ENCODE measurements at regions not wholly inside any gene's neighbourhood (a gene's known extent, or its start where the extent isn't known, plus 50 kb on each side); places are given as distances from the start of the nearest gene placed in this dataset.
A peak's percentile ranks its signal among the peaks of the same experiment; 100 is the strongest.

- no peak for TF ChIP-seq CTCF (conservative IDR thresholded peaks at IDR 0.05)
- no peaks in the 10 kb centered on the region for H3K36me3 ChIP-seq (ENCODE audit: control insufficient read depth, insufficient read depth, low read length)
- H3K27ac ChIP-seq (ENCODE audit: low read depth, low read length) = no peak overlapping the region
- peaks cover 8% of the 10 kb centered on the region for H3K4me1 Mint-ChIP-seq
- no peaks in the 10 kb centered on the region for H3K27me3 Mint-ChIP-seq (ENCODE audit: insufficient read depth)
- H3K27ac Mint-ChIP-seq = no peak overlapping the region
- H3K4me3 ChIP-seq (ENCODE audit: low read length) = no peak overlapping the region
- H3K9ac ChIP-seq (ENCODE audit: extremely low read depth, low read length, poor library complexity, severe bottlenecking) = no peak overlapping the region
- H3K36me3 Mint-ChIP-seq (ENCODE audit: low read depth) = peaks cover 9% of the 10 kb centered on the region
- no peaks in the 10 kb centered on the region for H3K9me3 ChIP-seq (ENCODE audit: control insufficient read depth, low read length)
- H3K4me1 ChIP-seq (ENCODE audit: control insufficient read depth, insufficient read depth, low read length) = no peaks in the 10 kb centered on the region
- H3K27me3 ChIP-seq (ENCODE audit: control insufficient read depth, insufficient read depth, low read length, poor library complexity, severe bottlenecking) = no peaks in the 10 kb centered on the region
- H3K9me3 Mint-ChIP-seq = peaks cover 17% of the 10 kb centered on the region
- no peak overlapping the region for H3K4me3 Mint-ChIP-seq
- no peak for DNase-seq
Observed at GRCh38 chrX:98362630-98363029, 1478.9 kb downstream of the RPA4 start.

- H3K4me1 ChIP-seq (ENCODE audit: control insufficient read depth, insufficient read depth, low read length) = no peaks in the 10 kb centered on the region
- DNase-seq = peak; percentile 70
- no peak for TF ChIP-seq CTCF (conservative IDR thresholded peaks at IDR 0.05)
- 59% methylated on average over 2 of the region's 2 CpGs; no CpG with 5 or more reads in 1 of the 2 experiments for WGBS, 2 experiments (ENCODE audit: insufficient coverage in 1 of 2, insufficient read length in 1 of 2)
- no peak overlapping the region for H3K9ac ChIP-seq (ENCODE audit: extremely low read depth, low read length, poor library complexity, severe bottlenecking)
- Mint-ChIP-seq H3K27me3 (ENCODE audit: insufficient read depth) (no peaks in the 10 kb centered on the region), H3K9me3 (peaks cover 19% of the 10 kb centered on the region), H3K36me3 (ENCODE audit: low read depth) (peaks cover 12% of the 10 kb centered on the region), H3K27ac (peak overlapping the region; percentile 49), H3K4me1 (peaks cover 23% of the 10 kb centered on the region), H3K4me3 (no peak overlapping the region)
- no peaks in the 10 kb centered on the region for H3K36me3 ChIP-seq (ENCODE audit: control insufficient read depth, insufficient read depth, low read length)
- H3K27ac ChIP-seq (ENCODE audit: low read depth, low read length) = no peak overlapping the region
- no peak overlapping the region for H3K4me3 ChIP-seq (ENCODE audit: low read length)
- no peaks in the 10 kb centered on the region for H3K9me3 ChIP-seq (ENCODE audit: control insufficient read depth, low read length)
- H3K27me3 ChIP-seq (ENCODE audit: control insufficient read depth, insufficient read depth, low read length, poor library complexity, severe bottlenecking) = no peaks in the 10 kb centered on the region
Observed at GRCh38 chrX:98371994-98372393, 1488.3 kb downstream of the RPA4 start.

- Histone ChIP-seq H3K27ac (ENCODE audit: low read depth, low read length) (no peak overlapping the region), H3K9me3 (ENCODE audit: control insufficient read depth, low read length) (peaks cover 13% of the 10 kb centered on the region), H3K4me1 (ENCODE audit: control insufficient read depth, insufficient read depth, low read length) (no peaks in the 10 kb centered on the region), H3K9ac (ENCODE audit: extremely low read depth, low read length, poor library complexity, severe bottlenecking) (no peak overlapping the region), H3K27me3 (ENCODE audit: control insufficient read depth, insufficient read depth, low read length, poor library complexity, severe bottlenecking) (no peaks in the 10 kb centered on the region), H3K4me3 (ENCODE audit: low read length) (no peak overlapping the region), H3K36me3 (ENCODE audit: control insufficient read depth, insufficient read depth, low read length) (no peaks in the 10 kb centered on the region)
- H3K36me3 Mint-ChIP-seq (ENCODE audit: low read depth) = peaks cover 14% of the 10 kb centered on the region
- no peak overlapping the region for H3K4me3 Mint-ChIP-seq
- no peak overlapping the region for H3K27ac Mint-ChIP-seq
- no peaks in the 10 kb centered on the region for H3K27me3 Mint-ChIP-seq (ENCODE audit: insufficient read depth)
- WGBS, 2 experiments (ENCODE audit: insufficient coverage in 1 of 2, insufficient read length in 1 of 2) = 93 to 100% methylated on average over 2 to 3 of the region's 3 CpGs
- peak; percentile 64 for TF ChIP-seq CTCF (conservative IDR thresholded peaks at IDR 0.05)
- DNase-seq = no peak
- H3K9me3 Mint-ChIP-seq = peaks cover 39% of the 10 kb centered on the region
- peaks cover 21% of the 10 kb centered on the region for H3K4me1 Mint-ChIP-seq
Observed at GRCh38 chrX:98379134-98379533, 1495.4 kb downstream of the RPA4 start.

Measured in endodermal cell (in vitro differentiated cells).